HEK293 (cell line): ENCODE measurements at regions not wholly inside any gene's neighbourhood (a gene's known extent, or its start where the extent isn't known, plus 50 kb on each side); places are given as distances from the start of the nearest gene placed in this dataset.
A peak's percentile ranks its signal among the peaks of the same experiment; 100 is the strongest.

Experiments
- BCL11A ChIP-seq: fragments of 450-650 bp; formaldehyde crosslinking; IDR thresholded peaks from 2 replicates; pipeline ENCODE4 v1.5.1; 2016; ENCODE audit warnings: low read depth, missing biosample characterization, missing genetic modification characterization
- CTCF ChIP-seq: fragments of 450-650 bp; formaldehyde crosslinking; IDR thresholded peaks from 2 replicates; pipeline ENCODE4 v1.5.1; 2016; ENCODE audit warnings: missing biosample characterization, missing genetic modification characterization
- HOXA7 ChIP-seq: sonication (generic); formaldehyde crosslinking; IDR thresholded peaks from 2 replicates; pipeline ENCODE4 v1.8.1; 2022; ENCODE audit warnings: missing genetic modification reagents, borderline replicate concordance
- KLF1 ChIP-seq: fragments of 450-650 bp; formaldehyde crosslinking; IDR thresholded peaks from 2 replicates; pipeline ENCODE4 v1.5.1; 2016; ENCODE audit warnings: missing biosample characterization, missing genetic modification characterization
- MYNN ChIP-seq: fragments of 450-650 bp; formaldehyde crosslinking; IDR thresholded peaks from 2 replicates; pipeline ENCODE4 v1.5.1; 2016; ENCODE audit warnings: missing biosample characterization, missing genetic modification characterization, borderline replicate concordance
- PRDM10 ChIP-seq: fragments of 450-650 bp; formaldehyde crosslinking; IDR thresholded peaks from 2 replicates; pipeline ENCODE4 v1.5.1; 2016; ENCODE audit warnings: missing biosample characterization, missing genetic modification characterization
- TRIM28 ChIP-seq: IDR thresholded peaks from 2 replicates; pipeline ENCODE4 v1.6.1; 2011; ENCODE audit warnings: low read length, control low read depth, borderline replicate concordance
- YY1 ChIP-seq: fragments of 450-650 bp; formaldehyde crosslinking; IDR thresholded peaks from 2 replicates; pipeline ENCODE4 v1.5.1; 2018; ENCODE audit warnings: missing biosample characterization, missing genetic modification characterization
- ZNF174 ChIP-seq: fragments of 450-650 bp; formaldehyde crosslinking; IDR thresholded peaks from 2 replicates; pipeline ENCODE4 v1.5.0; 2017; ENCODE audit warnings: missing biosample characterization, mild to moderate bottlenecking, missing genetic modification characterization
- ZNF747 ChIP-seq: fragments of 450-650 bp; formaldehyde crosslinking; IDR thresholded peaks from 2 replicates; pipeline ENCODE4 v1.5.1; 2016; ENCODE audit warnings: missing biosample characterization, missing genetic modification characterization
- ZNF785 ChIP-seq: fragments of 450-650 bp; formaldehyde crosslinking; IDR thresholded peaks from 2 replicates; pipeline ENCODE4 v1.5.1; 2016; ENCODE audit warnings: missing biosample characterization, missing genetic modification characterization

GRCh38 chr13:66234159-66234558, 996.0 kb downstream of the PCDH9 start:
- TF ChIP-seq ZNF174 (tag by site-specific recombination) (no peak), HOXA7 (no peak), YY1 (tag by site-specific recombination) (no peak), CTCF (tag by site-specific recombination) (no peak), PRDM10 (tag by site-specific recombination) (no peak), ZNF785 (tag by site-specific recombination) (no peak), BCL11A (tag by site-specific recombination) (no peak), TRIM28 (peak; percentile 88; the same call in 1 of the 2 replicates), KLF1 (tag by site-specific recombination) (no peak), MYNN (tag by site-specific recombination) (no peak), ZNF747 (tag by site-specific recombination) (no peak)
